ENCODE measurements at regions not wholly inside any gene's neighbourhood (a gene's known extent, or its start where the extent isn't known, plus 50 kb on each side); places are given as distances from the start of the nearest gene placed in this dataset.

GRCh38 chr3:34882764-34883163 is 756.6 kb upstream of the ARPP21 start:
- TF ChIP-seq EZH2 (IDR thresholded peaks at IDR 0.05; ENCODE audit: borderline replicate concordance, insufficient read depth, low read length, poor library complexity, severe bottlenecking) (no peak), RAD21 (conservative IDR thresholded peaks at IDR 0.05) (peak; percentile 40), CTCF (IDR thresholded peaks at IDR 0.05; ENCODE audit: poor library complexity, severe bottlenecking) (no peak), TAF1 (IDR thresholded peaks at IDR 0.05; ENCODE audit: low read depth) (no peak), REST (IDR thresholded peaks at IDR 0.05; ENCODE audit: borderline replicate concordance) (no peak), EP300 (conservative IDR thresholded peaks at IDR 0.05; ENCODE audit: poor library complexity, severe bottlenecking) (no peak), POLR2AphosphoS5 (IDR thresholded peaks at IDR 0.05) (no peak), SMC3 (conservative IDR thresholded peaks at IDR 0.05; ENCODE audit: poor library complexity) (no peak)

All from neural cell (in vitro differentiated cells).